ENCODE measurements at regions not wholly inside any gene's neighbourhood (a gene's known extent, or its start where the extent isn't known, plus 50 kb on each side); places are given as distances from the start of the nearest gene placed in this dataset.

GRCh38 chr11:70601861-70602538, 203.7 kb downstream of the CTTN start:
- TF ChIP-seq, protein P1, sequence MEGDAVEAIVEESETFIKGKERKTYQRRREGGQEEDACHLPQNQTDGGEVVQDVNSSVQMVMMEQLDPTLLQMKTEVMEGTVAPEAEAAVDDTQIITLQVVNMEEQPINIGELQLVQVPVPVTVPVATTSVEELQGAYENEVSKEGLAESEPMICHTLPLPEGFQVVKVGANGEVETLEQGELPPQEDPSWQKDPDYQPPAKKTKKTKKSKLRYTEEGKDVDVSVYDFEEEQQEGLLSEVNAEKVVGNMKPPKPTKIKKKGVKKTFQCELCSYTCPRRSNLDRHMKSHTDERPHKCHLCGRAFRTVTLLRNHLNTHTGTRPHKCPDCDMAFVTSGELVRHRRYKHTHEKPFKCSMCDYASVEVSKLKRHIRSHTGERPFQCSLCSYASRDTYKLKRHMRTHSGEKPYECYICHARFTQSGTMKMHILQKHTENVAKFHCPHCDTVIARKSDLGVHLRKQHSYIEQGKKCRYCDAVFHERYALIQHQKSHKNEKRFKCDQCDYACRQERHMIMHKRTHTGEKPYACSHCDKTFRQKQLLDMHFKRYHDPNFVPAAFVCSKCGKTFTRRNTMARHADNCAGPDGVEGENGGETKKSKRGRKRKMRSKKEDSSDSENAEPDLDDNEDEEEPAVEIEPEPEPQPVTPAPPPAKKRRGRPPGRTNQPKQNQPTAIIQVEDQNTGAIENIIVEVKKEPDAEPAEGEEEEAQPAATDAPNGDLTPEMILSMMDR (IDR thresholded peaks at IDR 0.05) = no peak
- TF ChIP-seq POLR2A (IDR thresholded peaks at IDR 0.05) = no peak
